GM23338 (cell line): ENCODE measurements at regions not wholly inside any gene's neighbourhood (a gene's known extent, or its start where the extent isn't known, plus 50 kb on each side); places are given as distances from the start of the nearest gene placed in this dataset.

ENCODE experiments used
- ATAC-seq: fragments of 200-7000 bp; cut with Tn5 transposase; 3 replicates; pipeline ENCODE4 v1.9.1; 2020
- DNase-seq: peaks from one replicate; pipeline ENCODE4 v3.0.0-alpha.2; 2015; ENCODE audit warnings: low spot score
- H2AFZ ChIP-seq: fragments of 200-600 bp; sonication (generic); 2 replicates; pipeline ENCODE4 v1.8.0; 2016; ENCODE audit warnings: antibody characterized with exemption, mild to moderate bottlenecking, moderate library complexity
- H3F3A ChIP-seq: fragments of 200-600 bp; sonication (generic); replicated peaks from 2 replicates; pipeline ENCODE4 v1.8.0; 2017; ENCODE audit warnings: antibody characterized with exemption, mixed run types, low read depth
- H3K27ac ChIP-seq: fragments of 200-600 bp; sonication (generic); 2 replicates; pipeline ENCODE4 v1.6.1; 2016; ENCODE audit warnings: low read depth
- H3K27me3 ChIP-seq: fragments of 200-600 bp; sonication (generic); 2 replicates; pipeline ENCODE4 v1.8.0; 2016; ENCODE audit warnings: mild to moderate bottlenecking, mixed run types, moderate library complexity; ENCODE audit not compliant: insufficient read depth
- H3K36me3 ChIP-seq: fragments of 200-600 bp; sonication (generic); 2 replicates; pipeline ENCODE4 v1.8.0; 2016; ENCODE audit warnings: mild to moderate bottlenecking; ENCODE audit not compliant: insufficient read depth
- H3K4me1 ChIP-seq: fragments of 200-600 bp; sonication (generic); 2 replicates; pipeline ENCODE4 v1.8.0; 2016; ENCODE audit warnings: mild to moderate bottlenecking, moderate library complexity; ENCODE audit not compliant: insufficient read depth
- H3K4me2 ChIP-seq: fragments of 200-600 bp; sonication (generic); 2 replicates; pipeline ENCODE4 v1.7.1; 2017; ENCODE audit warnings: mixed run types
- H3K4me3 ChIP-seq: fragments of 200-600 bp; sonication (generic); 2 replicates; pipeline ENCODE4 v1.6.1; 2016; ENCODE audit warnings: mixed run types
- H3K79me2 ChIP-seq: fragments of 200-600 bp; sonication (generic); replicated peaks from 2 replicates; pipeline ENCODE4 v1.8.0; 2017; ENCODE audit warnings: mild to moderate bottlenecking; ENCODE audit not compliant: insufficient read depth
- H3K9me2 ChIP-seq: fragments of 200-600 bp; sonication (generic); 2 replicates; pipeline ENCODE4 v1.8.0; 2017; ENCODE audit not compliant: insufficient read depth
- H4K20me1 ChIP-seq: fragments of 200-600 bp; sonication (generic); replicated peaks from 2 replicates; pipeline ENCODE4 v1.8.0; 2017; ENCODE audit warnings: mild to moderate bottlenecking; ENCODE audit not compliant: insufficient read depth
- H3K27ac Mint-ChIP-seq: 2 replicates; pipeline ENCODE4 v1.8.0; 2020; ENCODE audit warnings: inconsistent platforms, mild to moderate bottlenecking, moderate library complexity, mixed read lengths
- H3K27me3 Mint-ChIP-seq: 3 replicates; pipeline ENCODE4 v1.8.0; 2022; ENCODE audit warnings: low read depth, mild to moderate bottlenecking, moderate library complexity, mixed read lengths, inconsistent platforms; ENCODE audit not compliant: insufficient read depth, poor library complexity
- H3K36me3 Mint-ChIP-seq: 3 replicates; pipeline ENCODE4 v1.8.0; 2021; ENCODE audit warnings: low read depth, mild to moderate bottlenecking, inconsistent platforms, moderate library complexity, mixed read lengths
- H3K4me1 Mint-ChIP-seq: 3 replicates; pipeline ENCODE4 v1.8.0; 2020; ENCODE audit warnings: mild to moderate bottlenecking, inconsistent platforms, mixed read lengths
- H3K4me3 Mint-ChIP-seq: 3 replicates; pipeline ENCODE4 v1.8.0; 2021; ENCODE audit warnings: moderate library complexity, mild to moderate bottlenecking, inconsistent platforms, mixed read lengths
- H3K9me3 Mint-ChIP-seq: 3 replicates; pipeline ENCODE4 v1.8.0; 2020; ENCODE audit warnings: moderate library complexity, mild to moderate bottlenecking, inconsistent platforms, mixed read lengths
- CREB1 ChIP-seq: fragments of 250-450 bp; sonication (Bioruptor Pico); IDR thresholded peaks from 2 replicates; pipeline ENCODE4 v1.5.0; 2020; ENCODE audit warnings: low read depth, mild to moderate bottlenecking, moderate library complexity
- CTCF ChIP-seq, 2 experiments: fragments of 200-600 bp in 1 of 2; sonication (generic) in 1 of 2; conservative IDR thresholded peaks; 2 replicates each; pipeline versions ENCODE4 v1.5.1 to v1.6.1; 2016 to 2017; ENCODE audit warnings: antibody characterized with exemption in 2 of 2, low read depth in 2 of 2, mild to moderate bottlenecking in 2 of 2, moderate library complexity in 1 of 2
- ETS1 ChIP-seq: IDR thresholded peaks from 2 replicates; pipeline ENCODE4 v1.6.1; 2016; ENCODE audit warnings: antibody characterized with exemption
- EZH2 ChIP-seq: fragments of 200-600 bp; sonication (generic); IDR thresholded peaks from one replicate; pipeline ENCODE4 v1.8.0; 2017; ENCODE audit warnings: antibody characterized with exemption, mild to moderate bottlenecking, low read depth; ENCODE audit not compliant: unreplicated experiment
- EZH2phosphoT487 ChIP-seq: fragments of 200-600 bp; sonication (generic); IDR thresholded peaks from one replicate; pipeline ENCODE4 v1.8.1; 2018; ENCODE audit warnings: antibody characterized with exemption; ENCODE audit not compliant: unreplicated experiment
- JUNB ChIP-seq: IDR thresholded peaks from one replicate; pipeline ENCODE4 v1.6.1; 2016; ENCODE audit warnings: antibody characterized with exemption; ENCODE audit not compliant: unreplicated experiment
- NANOG ChIP-seq: IDR thresholded peaks from 2 replicates; pipeline ENCODE4 v1.6.1; 2016; ENCODE audit warnings: antibody characterized with exemption, borderline replicate concordance
- POLR2AphosphoS5 ChIP-seq: IDR thresholded peaks from 2 replicates; pipeline ENCODE4 v1.6.1; 2016; ENCODE audit warnings: antibody characterized with exemption, low read depth
- REST ChIP-seq: IDR thresholded peaks from one replicate; pipeline ENCODE4 v1.6.1; 2018; ENCODE audit warnings: antibody characterized with exemption; ENCODE audit not compliant: unreplicated experiment
- STAT1 ChIP-seq: IDR thresholded peaks from one replicate; pipeline ENCODE4 v1.6.1; 2016; ENCODE audit warnings: antibody characterized with exemption; ENCODE audit not compliant: unreplicated experiment
- ZNF114 ChIP-seq: fragments of 250-450 bp; sonication (Bioruptor Pico); IDR thresholded peaks from 2 replicates; pipeline ENCODE4 v1.5.0; 2020; ENCODE audit warnings: mild to moderate bottlenecking, moderate library complexity
- ZNF331 ChIP-seq: fragments of 250-450 bp; sonication (Bioruptor Pico); IDR thresholded peaks from 2 replicates; pipeline ENCODE4 v1.5.0; 2020; ENCODE audit warnings: low read depth, mild to moderate bottlenecking, moderate library complexity
- ZNF462 ChIP-seq: fragments of 250-450 bp; sonication (Bioruptor Pico); IDR thresholded peaks from 2 replicates; pipeline ENCODE4 v1.5.0; 2020; ENCODE audit warnings: mild to moderate bottlenecking, moderate library complexity

- H4K20me1 ChIP-seq, result no peaks in the 10 kb centered on the region
- ATAC-seq (peak; percentile 56), DNase-seq (peak; percentile 53)
- H3K27me3 ChIP-seq, result no peaks in the 10 kb centered on the region
- TF ChIP-seq REST (no peak), ZNF114 (CRISPR knock-in tag) (no peak), ETS1 (no peak), ZNF462 (CRISPR knock-in tag) (no peak), JUNB (no peak), CREB1 (CRISPR knock-in tag) (no peak), CTCF (conservative IDR thresholded peaks at IDR 0.05; ENCODE audit: low read depth in 2 of 2) (no peak), NANOG (no peak), STAT1 (no peak), EZH2 (no peak), ZNF331 (CRISPR knock-in tag) (no peak), POLR2AphosphoS5 (no peak), EZH2phosphoT487 (no peak)
- no peaks in the 10 kb centered on the region for H3K79me2 ChIP-seq
- no peaks in the 10 kb centered on the region for H3F3A ChIP-seq
- Mint-ChIP-seq H3K27ac (no peak overlapping the region), H3K4me1 (peaks cover 19% of the 10 kb centered on the region), H3K36me3 (peaks cover 3% of the 10 kb centered on the region; the same call in 2 of the 3 replicates), H3K4me3 (no peak overlapping the region), H3K27me3 (no peaks in the 10 kb centered on the region), H3K9me3 (peaks cover 8% of the 10 kb centered on the region; the same call in 2 of the 3 replicates)
- H3K27ac ChIP-seq, result no peak overlapping the region
- H3K9me2 ChIP-seq, result no peaks in the 10 kb centered on the region
- H2AFZ ChIP-seq, result no peak overlapping the region
- no peak overlapping the region for H3K4me3 ChIP-seq
- peaks cover 12% of the 10 kb centered on the region; the same call in 1 of the 2 replicates for H3K4me1 ChIP-seq
- no peak overlapping the region for H3K4me2 ChIP-seq
- H3K36me3 ChIP-seq, result no peaks in the 10 kb centered on the region
Measured at GRCh38 chr11:28932940-28933339, 824.8 kb downstream of the METTL15 start.
